ENCODE measurements at regions not wholly inside any gene's neighbourhood (a gene's known extent, or its start where the extent isn't known, plus 50 kb on each side); places are given as distances from the start of the nearest gene placed in this dataset.

- TF ChIP-seq POLR2A (IDR thresholded peaks at IDR 0.05): no peak
- TF ChIP-seq CTCF (IDR thresholded peaks at IDR 0.05): no peak
- 7% methylated on average over 42 of the region's 42 CpGs for WGBS, 2 donors
- intact Hi-C loops (cut with DNase I; ENCODE audit: low total_unique reads): no loop called here
- no peak for DNase-seq (ENCODE audit: low spot score in 2 of 2)
- no peak overlapping the region for H3K4me3 ChIP-seq (ENCODE audit: low read depth, poor library complexity, severe bottlenecking)
Measured at GRCh38 chr4:41865981-41866798, 69.0 kb upstream of the TMEM33 start.

GRCh38 chr4:41865306-41865980 lies 69.8 kb upstream of the TMEM33 start:
- intact Hi-C loops (cut with DNase I; ENCODE audit: low total_unique reads): no loop called here
- TF ChIP-seq POLR2A (IDR thresholded peaks at IDR 0.05): no peak
- TF ChIP-seq CTCF (IDR thresholded peaks at IDR 0.05): no peak
- 8% methylated on average over 30 to 33 of the region's 33 CpGs for WGBS, 2 donors
- DNase-seq (ENCODE audit: low spot score in 2 of 2): no peak
- H3K4me3 ChIP-seq (ENCODE audit: low read depth, poor library complexity, severe bottlenecking): no peak overlapping the region

- DNase-seq (ENCODE audit: low spot score in 2 of 2): no peak
- intact Hi-C loops (cut with DNase I; ENCODE audit: low total_unique reads): no loop called here
- WGBS, 2 donors: 56 to 74% methylated on average over 4 of the region's 4 CpGs
- no peak overlapping the region for H3K4me3 ChIP-seq (ENCODE audit: low read depth, poor library complexity, severe bottlenecking)
- TF ChIP-seq POLR2A (IDR thresholded peaks at IDR 0.05) (no peak), CTCF (IDR thresholded peaks at IDR 0.05) (no peak)
Measured at GRCh38 chr4:41859087-41859486, 76.1 kb upstream of the TMEM33 start.

- TF ChIP-seq POLR2A (IDR thresholded peaks at IDR 0.05): no peak
- intact Hi-C loops (cut with DNase I; ENCODE audit: low total_unique reads): no loop called here
Measured at GRCh38 chr4:41857226-41857641, 78.0 kb upstream of the TMEM33 start.

GRCh38 chr4:41856797-41857196 lies 78.4 kb upstream of the TMEM33 start:
- no peak for DNase-seq (ENCODE audit: low spot score in 2 of 2)
- WGBS, 2 donors: 87 to 89% methylated on average over 2 of the region's 2 CpGs
- TF ChIP-seq CTCF (IDR thresholded peaks at IDR 0.05) (no peak), POLR2A (IDR thresholded peaks at IDR 0.05) (no peak)
- no peak overlapping the region for H3K4me3 ChIP-seq (ENCODE audit: low read depth, poor library complexity, severe bottlenecking)
- intact Hi-C loops (cut with DNase I; ENCODE audit: low total_unique reads): no loop called here

More at GRCh38 chr4:41857226-41857641, 78.0 kb upstream of the TMEM33 start:
- H3K4me3 ChIP-seq (ENCODE audit: low read depth, poor library complexity, severe bottlenecking): no peak overlapping the region
- DNase-seq (ENCODE audit: low spot score in 2 of 2): no peak
- WGBS, 2 donors: 38 to 41% methylated on average over 4 of the region's 4 CpGs

- H3K4me3 ChIP-seq (ENCODE audit: low read depth, poor library complexity, severe bottlenecking): no peak overlapping the region
- no peak for DNase-seq (ENCODE audit: low spot score in 2 of 2)
- intact Hi-C loops (cut with DNase I; ENCODE audit: low total_unique reads): no loop called here
- TF ChIP-seq POLR2A (IDR thresholded peaks at IDR 0.05): no peak
- TF ChIP-seq CTCF (IDR thresholded peaks at IDR 0.05): no peak
- WGBS, 2 donors: 88 to 93% methylated on average over 2 of the region's 2 CpGs
Measured at GRCh38 chr4:41853973-41854372, 81.3 kb upstream of the TMEM33 start.
